GM18867 (cell line): ENCODE measurements at regions not wholly inside any gene's neighbourhood (a gene's known extent, or its start where the extent isn't known, plus 50 kb on each side); places are given as distances from the start of the nearest gene placed in this dataset.

Source experiments
- ATAC-seq: cut with Tn5 transposase; IDR thresholded peaks from one replicate; pipeline ENCODE4 v1.9.1; 2021; ENCODE audit warnings: mild to moderate bottlenecking, moderate library complexity; ENCODE audit not compliant: unreplicated experiment

- no peak for ATAC-seq
Observed at GRCh38 chr12:92337128-92337527, 191.5 kb upstream of the BTG1 start.

GRCh38 chr12:92336641-92337040 lies 191.0 kb upstream of the BTG1 start:
- no peak for ATAC-seq

- no peak for ATAC-seq
Observed at GRCh38 chr12:92335831-92336230, 190.2 kb upstream of the BTG1 start.

- ATAC-seq: no peak
Observed at GRCh38 chr12:92334552-92334951, 188.9 kb upstream of the BTG1 start.

GRCh38 chr12:92332552-92332951 lies 186.9 kb upstream of the BTG1 start:
- no peak for ATAC-seq

- ATAC-seq: no peak
Observed at GRCh38 chr12:92331383-92331782, 185.7 kb upstream of the BTG1 start.

- ATAC-seq: no peak
Observed at GRCh38 chr12:92330654-92331053, 185.0 kb upstream of the BTG1 start.

GRCh38 chr12:92326877-92327276 lies 181.2 kb upstream of the BTG1 start:
- ATAC-seq: peak; percentile 63

GRCh38 chr12:92324849-92325500 lies 179.3 kb upstream of the BTG1 start:
- ATAC-seq: no peak

GRCh38 chr12:92312463-92312964 lies 166.9 kb upstream of the BTG1 start:
- ATAC-seq: no peak

- ATAC-seq: no peak
Observed at GRCh38 chr12:92304371-92305055, 158.9 kb upstream of the BTG1 start.

- ATAC-seq: no peak
Observed at GRCh38 chr12:92302041-92302829, 156.6 kb upstream of the BTG1 start.

- no peak for ATAC-seq
Observed at GRCh38 chr12:92301356-92301755, 155.7 kb upstream of the BTG1 start.

GRCh38 chr12:92300777-92301176 lies 155.1 kb upstream of the BTG1 start:
- no peak for ATAC-seq

- ATAC-seq: no peak
Observed at GRCh38 chr12:92299744-92300143, 154.1 kb upstream of the BTG1 start.

- no peak for ATAC-seq
Observed at GRCh38 chr12:92299344-92299743, 153.7 kb upstream of the BTG1 start.

GRCh38 chr12:92297932-92298696 lies 152.5 kb upstream of the BTG1 start:
- no peak for ATAC-seq

GRCh38 chr12:92297405-92297804 lies 151.8 kb upstream of the BTG1 start:
- no peak for ATAC-seq

GRCh38 chr12:92295523-92295922 lies 149.9 kb upstream of the BTG1 start:
- ATAC-seq: no peak

GRCh38 chr12:92294676-92295440 lies 149.2 kb upstream of the BTG1 start:
- no peak for ATAC-seq
